ENCODE measurements at regions not wholly inside any gene's neighbourhood (a gene's known extent, or its start where the extent isn't known, plus 50 kb on each side); places are given as distances from the start of the nearest gene placed in this dataset.

DNA sequence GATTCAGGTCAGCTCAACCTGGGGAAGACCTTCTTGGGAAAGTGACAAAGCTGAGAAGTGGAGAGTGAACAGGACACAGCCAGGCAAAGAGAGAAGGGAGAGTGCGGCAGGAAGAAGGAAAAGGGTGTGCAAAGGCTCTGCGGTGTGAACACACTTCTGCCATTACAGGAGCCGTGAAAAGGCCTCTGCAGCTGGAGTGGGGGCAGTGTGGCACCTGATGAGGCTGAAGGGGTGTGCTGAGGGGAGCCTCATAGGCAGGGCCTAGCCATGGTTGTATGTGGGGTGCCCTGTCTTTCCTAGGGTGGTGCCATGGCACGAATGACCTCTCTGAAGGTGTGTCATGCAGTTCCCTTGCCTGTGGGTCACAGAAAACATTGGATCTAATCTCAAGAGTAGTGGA is 347.6 kb downstream of the CYRIA start:
- Histone ChIP-seq H3K9me3 (ENCODE audit: control insufficient read depth in 1 of 2, insufficient read depth in 1 of 2, low read length in 2 of 2) (peaks cover 0 to 11% of the 10 kb centered on the region in 2 experiments), H3K4me1 (ENCODE audit: insufficient read depth, low read length) (no peaks in the 10 kb centered on the region), H3K27me3 (ENCODE audit: control insufficient read depth in 1 of 2, insufficient read depth in 2 of 2, low read length in 2 of 2) (no peaks in the 10 kb centered on the region), H3K27ac (ENCODE audit: low read depth in 1 of 2, low read length in 2 of 2) (no peak overlapping the region), H3K36me3 (ENCODE audit: insufficient read depth, low read length) (no peaks in the 10 kb centered on the region), H3K4me3 (ENCODE audit: low read length) (no peak overlapping the region)
- POLR2A ChIA-PET = no interaction called here
- TF ChIP-seq, protein P1, sequence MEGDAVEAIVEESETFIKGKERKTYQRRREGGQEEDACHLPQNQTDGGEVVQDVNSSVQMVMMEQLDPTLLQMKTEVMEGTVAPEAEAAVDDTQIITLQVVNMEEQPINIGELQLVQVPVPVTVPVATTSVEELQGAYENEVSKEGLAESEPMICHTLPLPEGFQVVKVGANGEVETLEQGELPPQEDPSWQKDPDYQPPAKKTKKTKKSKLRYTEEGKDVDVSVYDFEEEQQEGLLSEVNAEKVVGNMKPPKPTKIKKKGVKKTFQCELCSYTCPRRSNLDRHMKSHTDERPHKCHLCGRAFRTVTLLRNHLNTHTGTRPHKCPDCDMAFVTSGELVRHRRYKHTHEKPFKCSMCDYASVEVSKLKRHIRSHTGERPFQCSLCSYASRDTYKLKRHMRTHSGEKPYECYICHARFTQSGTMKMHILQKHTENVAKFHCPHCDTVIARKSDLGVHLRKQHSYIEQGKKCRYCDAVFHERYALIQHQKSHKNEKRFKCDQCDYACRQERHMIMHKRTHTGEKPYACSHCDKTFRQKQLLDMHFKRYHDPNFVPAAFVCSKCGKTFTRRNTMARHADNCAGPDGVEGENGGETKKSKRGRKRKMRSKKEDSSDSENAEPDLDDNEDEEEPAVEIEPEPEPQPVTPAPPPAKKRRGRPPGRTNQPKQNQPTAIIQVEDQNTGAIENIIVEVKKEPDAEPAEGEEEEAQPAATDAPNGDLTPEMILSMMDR (IDR thresholded peaks at IDR 0.05) = no peak
- no peak for DNase-seq
- Mint-ChIP-seq H3K4me1 (ENCODE audit: low read depth) (no peaks in the 10 kb centered on the region), H3K9me3 (no peaks in the 10 kb centered on the region), H3K27ac (no peak overlapping the region), H3K27me3 (no peaks in the 10 kb centered on the region), H3K36me3 (ENCODE audit: low read depth) (no peaks in the 10 kb centered on the region), H3K4me3 (no peak overlapping the region)
- ATAC-seq (ENCODE audit: poor library complexity) = no peak
- CTCF ChIA-PET = no interaction called here
- intact Hi-C loops (cut with DNase I, micrococcal nuclease) = no loop called here

GRCh38 chr2:16317211-16317830 is 348.3 kb downstream of the CYRIA start:
- Mint-ChIP-seq H3K27me3 (no peaks in the 10 kb centered on the region), H3K4me1 (ENCODE audit: low read depth) (no peaks in the 10 kb centered on the region), H3K36me3 (ENCODE audit: low read depth) (no peaks in the 10 kb centered on the region), H3K4me3 (no peak overlapping the region), H3K9me3 (no peaks in the 10 kb centered on the region), H3K27ac (no peak overlapping the region)
- no peaks in the 10 kb centered on the region for H3K4me1 ChIP-seq (ENCODE audit: insufficient read depth, low read length)
- H3K4me3 ChIP-seq (ENCODE audit: low read length) = no peak overlapping the region
- peaks cover 0 to 11% of the 10 kb centered on the region in 2 experiments for H3K9me3 ChIP-seq (ENCODE audit: control insufficient read depth in 1 of 2, insufficient read depth in 1 of 2, low read length in 2 of 2)
- TF ChIP-seq, protein P1 (IDR thresholded peaks at IDR 0.05) = no peak
- H3K27ac ChIP-seq (ENCODE audit: low read depth in 1 of 2, low read length in 2 of 2) = no peak overlapping the region
- DNase-seq = no peak
- H3K36me3 ChIP-seq (ENCODE audit: insufficient read depth, low read length) = no peaks in the 10 kb centered on the region
- ATAC-seq (ENCODE audit: poor library complexity) = no peak
- POLR2A ChIA-PET = no interaction called here
- intact Hi-C loops (cut with DNase I, micrococcal nuclease) = no loop called here
- H3K27me3 ChIP-seq (ENCODE audit: control insufficient read depth in 1 of 2, insufficient read depth in 2 of 2, low read length in 2 of 2) = no peaks in the 10 kb centered on the region
- CTCF ChIA-PET = no interaction called here

- H3K27me3 Mint-ChIP-seq = no peaks in the 10 kb centered on the region
- no peak overlapping the region for H3K4me3 ChIP-seq (ENCODE audit: low read length)
- H3K27ac Mint-ChIP-seq = no peak overlapping the region
- TF ChIP-seq, protein P1 (IDR thresholded peaks at IDR 0.05) = no peak
- H3K9me3 Mint-ChIP-seq = no peaks in the 10 kb centered on the region
- H3K4me1 ChIP-seq (ENCODE audit: insufficient read depth, low read length) = no peaks in the 10 kb centered on the region
- H3K36me3 ChIP-seq (ENCODE audit: insufficient read depth, low read length) = no peaks in the 10 kb centered on the region
- H3K4me1 Mint-ChIP-seq (ENCODE audit: low read depth) = no peaks in the 10 kb centered on the region
- no peak overlapping the region for H3K27ac ChIP-seq (ENCODE audit: low read depth in 1 of 2, low read length in 2 of 2)
- CTCF ChIA-PET = no interaction called here
- DNase-seq (no peak), ATAC-seq (ENCODE audit: poor library complexity) (no peak)
- H3K9me3 ChIP-seq (ENCODE audit: control insufficient read depth in 1 of 2, insufficient read depth in 1 of 2, low read length in 2 of 2) = peaks cover 0 to 11% of the 10 kb centered on the region in 2 experiments
- intact Hi-C loops (cut with DNase I, micrococcal nuclease) = no loop called here
- POLR2A ChIA-PET = no interaction called here
- H3K4me3 Mint-ChIP-seq = no peak overlapping the region
- no peaks in the 10 kb centered on the region for H3K27me3 ChIP-seq (ENCODE audit: control insufficient read depth in 1 of 2, insufficient read depth in 2 of 2, low read length in 2 of 2)
- H3K36me3 Mint-ChIP-seq (ENCODE audit: low read depth) = no peaks in the 10 kb centered on the region
These were observed 349.0 kb downstream of the CYRIA start for GRCh38 chr2:16316456-16317210.
